ENCODE measurements at regions not wholly inside any gene's neighbourhood (a gene's known extent, or its start where the extent isn't known, plus 50 kb on each side); places are given as distances from the start of the nearest gene placed in this dataset.

GRCh38 chr2:183656121-183656520 is 531.9 kb downstream of the NUP35 start:
- TF ChIP-seq POLR2A (IDR thresholded peaks at IDR 0.05; ENCODE audit: low read depth, low read length) (no peak), POLR2AphosphoS5 (IDR thresholded peaks at IDR 0.05; ENCODE audit: low read depth, low read length) (no peak), TAF1 (IDR thresholded peaks at IDR 0.05; ENCODE audit: borderline replicate concordance, low read depth, low read length) (no peak)
